ENCODE measurements at regions not wholly inside any gene's neighbourhood (a gene's known extent, or its start where the extent isn't known, plus 50 kb on each side); places are given as distances from the start of the nearest gene placed in this dataset.

DNA sequence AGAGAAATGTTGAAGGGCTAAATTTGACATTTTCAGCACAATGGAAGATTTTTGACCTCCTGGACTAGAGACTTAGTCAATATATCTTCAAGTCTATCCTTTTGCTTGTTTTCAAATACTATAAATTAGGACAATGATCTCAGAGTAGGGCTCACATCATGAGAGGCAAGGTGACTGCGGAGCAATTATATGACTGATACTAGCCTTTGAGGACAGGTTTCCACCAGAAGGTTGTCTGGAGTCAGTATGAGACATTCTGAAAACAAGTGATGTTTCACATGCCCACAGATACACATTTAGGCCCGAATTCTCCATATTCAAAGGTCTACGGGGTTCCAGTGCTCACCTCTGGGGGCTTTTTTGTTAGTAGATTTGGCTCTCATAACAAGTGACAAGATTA lies 142.3 kb upstream of the SAMSN1 start (continued):
- TF ChIP-seq, protein P1, sequence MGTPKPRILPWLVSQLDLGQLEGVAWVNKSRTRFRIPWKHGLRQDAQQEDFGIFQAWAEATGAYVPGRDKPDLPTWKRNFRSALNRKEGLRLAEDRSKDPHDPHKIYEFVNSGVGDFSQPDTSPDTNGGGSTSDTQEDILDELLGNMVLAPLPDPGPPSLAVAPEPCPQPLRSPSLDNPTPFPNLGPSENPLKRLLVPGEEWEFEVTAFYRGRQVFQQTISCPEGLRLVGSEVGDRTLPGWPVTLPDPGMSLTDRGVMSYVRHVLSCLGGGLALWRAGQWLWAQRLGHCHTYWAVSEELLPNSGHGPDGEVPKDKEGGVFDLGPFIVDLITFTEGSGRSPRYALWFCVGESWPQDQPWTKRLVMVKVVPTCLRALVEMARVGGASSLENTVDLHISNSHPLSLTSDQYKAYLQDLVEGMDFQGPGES (IDR thresholded peaks at IDR 0.05): no peak
- TF ChIP-seq RAD21 (IDR thresholded peaks at IDR 0.05; ENCODE audit: insufficient read depth, low read depth, low read length) (no peak), ZZZ3 (IDR thresholded peaks at IDR 0.05; ENCODE audit: control insufficient read depth, insufficient read length, low read depth) (no peak), TAF1 (IDR thresholded peaks at IDR 0.05; ENCODE audit: borderline replicate concordance, low read depth, low read length) (no peak), CEBPB (IDR thresholded peaks at IDR 0.05; ENCODE audit: borderline replicate concordance in 1 of 2, low read depth in 2 of 2, low read length in 2 of 2) (no peak), CUX1 (IDR thresholded peaks at IDR 0.05; ENCODE audit: insufficient replicate concordance, low read depth, low read length) (no peak), CREB1 (IDR thresholded peaks at IDR 0.05; ENCODE audit: low read depth) (0 out of 2 replicates have a peak, but pooled peaks have one; percentile 19), PKNOX1 (IDR thresholded peaks at IDR 0.05) (no peak), TCF7 (IDR thresholded peaks at IDR 0.05; ENCODE audit: borderline replicate concordance) (no peak), SP1 (IDR thresholded peaks at IDR 0.05; ENCODE audit: low read depth, low read length) (no peak), ZBED1 (IDR thresholded peaks at IDR 0.05; ENCODE audit: borderline replicate concordance) (peak; percentile 37; the same call in 1 of the 2 replicates), SUZ12 (IDR thresholded peaks at IDR 0.05; ENCODE audit: unreplicated experiment) (no peak), KDM1A (IDR thresholded peaks at IDR 0.05; ENCODE audit: borderline replicate concordance) (no peak), CHD1 (IDR thresholded peaks at IDR 0.05; ENCODE audit: low read depth, low read length) (no peak), SREBF1 (IDR thresholded peaks at IDR 0.05; ENCODE audit: low read length) (no peak)
- TF ChIP-seq, protein P2, sequence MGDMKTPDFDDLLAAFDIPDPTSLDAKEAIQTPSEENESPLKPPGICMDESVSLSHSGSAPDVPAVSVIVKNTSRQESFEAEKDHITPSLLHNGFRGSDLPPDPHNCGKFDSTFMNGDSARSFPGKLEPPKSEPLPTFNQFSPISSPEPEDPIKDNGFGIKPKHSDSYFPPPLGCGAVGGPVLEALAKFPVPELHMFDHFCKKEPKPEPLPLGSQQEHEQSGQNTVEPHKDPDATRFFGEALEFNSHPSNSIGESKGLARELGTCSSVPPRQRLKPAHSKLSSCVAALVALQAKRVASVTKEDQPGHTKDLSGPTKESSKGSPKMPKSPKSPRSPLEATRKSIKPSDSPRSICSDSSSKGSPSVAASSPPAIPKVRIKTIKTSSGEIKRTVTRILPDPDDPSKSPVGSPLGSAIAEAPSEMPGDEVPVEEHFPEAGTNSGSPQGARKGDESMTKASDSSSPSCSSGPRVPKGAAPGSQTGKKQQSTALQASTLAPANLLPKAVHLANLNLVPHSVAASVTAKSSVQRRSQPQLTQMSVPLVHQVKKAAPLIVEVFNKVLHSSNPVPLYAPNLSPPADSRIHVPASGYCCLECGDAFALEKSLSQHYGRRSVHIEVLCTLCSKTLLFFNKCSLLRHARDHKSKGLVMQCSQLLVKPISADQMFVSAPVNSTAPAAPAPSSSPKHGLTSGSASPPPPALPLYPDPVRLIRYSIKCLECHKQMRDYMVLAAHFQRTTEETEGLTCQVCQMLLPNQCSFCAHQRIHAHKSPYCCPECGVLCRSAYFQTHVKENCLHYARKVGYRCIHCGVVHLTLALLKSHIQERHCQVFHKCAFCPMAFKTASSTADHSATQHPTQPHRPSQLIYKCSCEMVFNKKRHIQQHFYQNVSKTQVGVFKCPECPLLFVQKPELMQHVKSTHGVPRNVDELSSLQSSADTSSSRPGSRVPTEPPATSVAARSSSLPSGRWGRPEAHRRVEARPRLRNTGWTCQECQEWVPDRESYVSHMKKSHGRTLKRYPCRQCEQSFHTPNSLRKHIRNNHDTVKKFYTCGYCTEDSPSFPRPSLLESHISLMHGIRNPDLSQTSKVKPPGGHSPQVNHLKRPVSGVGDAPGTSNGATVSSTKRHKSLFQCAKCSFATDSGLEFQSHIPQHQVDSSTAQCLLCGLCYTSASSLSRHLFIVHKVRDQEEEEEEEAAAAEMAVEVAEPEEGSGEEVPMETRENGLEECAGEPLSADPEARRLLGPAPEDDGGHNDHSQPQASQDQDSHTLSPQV (IDR thresholded peaks at IDR 0.05): no peak
